Esophagus (tissue), 2 donors: ENCODE measurements at regions not wholly inside any gene's neighbourhood (a gene's known extent, or its start where the extent isn't known, plus 50 kb on each side); places are given as distances from the start of the nearest gene placed in this dataset.

Source experiments
- H3K27ac ChIP-seq, 2 donors: one replicate each; pipeline ENCODE4 v1.5.1; 2013; ENCODE audit warnings: low read depth in 2 of 2, mild to moderate bottlenecking in 2 of 2, inconsistent platforms in 1 of 2, low read length in 1 of 2, moderate library complexity in 1 of 2
- H3K27me3 ChIP-seq, 2 donors: one replicate each; pipeline ENCODE4 v1.6.1; 2013; ENCODE audit warnings: low read length in 2 of 2, control low read depth in 1 of 2, mild to moderate bottlenecking in 1 of 2; ENCODE audit not compliant: insufficient read depth in 2 of 2, control insufficient read depth in 1 of 2
- H3K36me3 ChIP-seq, 2 donors: one replicate each; pipeline ENCODE4 v1.6.1; 2013; ENCODE audit warnings: low read length in 1 of 2; ENCODE audit not compliant: control insufficient read depth in 2 of 2, insufficient read depth in 2 of 2
- H3K4me1 ChIP-seq, 2 donors: one replicate each; pipeline ENCODE4 v1.6.1; 2013; ENCODE audit warnings: low read length in 1 of 2; ENCODE audit not compliant: control insufficient read depth in 2 of 2, insufficient read depth in 2 of 2
- H3K4me3 ChIP-seq, 2 donors: one replicate each; pipeline ENCODE4 v1.5.1; 2013; ENCODE audit warnings: low read length in 2 of 2, mild to moderate bottlenecking in 2 of 2, low read depth in 1 of 2, moderate library complexity in 1 of 2
- H3K9me3 ChIP-seq, 2 donors: one replicate each; pipeline ENCODE4 v1.6.1; 2013; ENCODE audit warnings: mild to moderate bottlenecking in 2 of 2, low read depth in 1 of 2, low read length in 1 of 2, moderate library complexity in 1 of 2; ENCODE audit not compliant: control insufficient read depth in 2 of 2, insufficient read depth in 1 of 2
- WGBS, 2 donors: extraction: QIAGEN DNeasy Blood & Tissue Kit; methylation state at CpG; one replicate each; pipeline ENCODE4 v1.1.7; 2013; 5-methylcytosine and 5-hydroxymethylcytosine counted together
- donor health status: healthy with polysubstance abuse.
- donor health status: Bipolar disorder and iron deficiency.

GRCh38 chr12:108039794-108040193 is 89.3 kb upstream of the WSCD2 start:
- Histone ChIP-seq H3K4me1 (no peaks in the 10 kb centered on the region), H3K27me3 (no peaks in the 10 kb centered on the region), H3K4me3 (no peak overlapping the region), H3K36me3 (no peaks in the 10 kb centered on the region), H3K27ac (no peak overlapping the region), H3K9me3 (no peaks in the 10 kb centered on the region)
- WGBS, 2 donors = 74 to 80% methylated on average over 4 of the region's 4 CpGs

GRCh38 chr12:108040947-108041346 is 88.1 kb upstream of the WSCD2 start:
- WGBS, 2 donors = 64 to 65% methylated on average over 2 of the region's 2 CpGs
- Histone ChIP-seq H3K27ac (no peak overlapping the region), H3K4me3 (no peak overlapping the region), H3K9me3 (no peaks in the 10 kb centered on the region), H3K27me3 (no peaks in the 10 kb centered on the region), H3K36me3 (no peaks in the 10 kb centered on the region), H3K4me1 (no peaks in the 10 kb centered on the region)

- no peaks in the 10 kb centered on the region for H3K4me1 ChIP-seq
Measured at GRCh38 chr12:108043286-108043685, 85.8 kb upstream of the WSCD2 start.

GRCh38 chr12:108043750-108044533 is 85.1 kb upstream of the WSCD2 start:
- Histone ChIP-seq H3K9me3 (no peaks in the 10 kb centered on the region), H3K27me3 (no peaks in the 10 kb centered on the region), H3K4me1 (no peaks in the 10 kb centered on the region), H3K36me3 (no peaks in the 10 kb centered on the region), H3K27ac (no peak overlapping the region), H3K4me3 (no peak overlapping the region)
- WGBS, 2 donors = 73 to 74% methylated on average over 7 of the region's 7 CpGs

More at GRCh38 chr12:108043286-108043685, 85.8 kb upstream of the WSCD2 start:
- no peak overlapping the region for H3K27ac ChIP-seq
- no peaks in the 10 kb centered on the region for H3K27me3 ChIP-seq
- 23 to 25% methylated on average over 3 of the region's 3 CpGs for WGBS, 2 donors
- H3K4me3 ChIP-seq = no peak overlapping the region
- H3K9me3 ChIP-seq = no peaks in the 10 kb centered on the region
- no peaks in the 10 kb centered on the region for H3K36me3 ChIP-seq

GRCh38 chr12:108046135-108046534 is 83.0 kb upstream of the WSCD2 start:
- Histone ChIP-seq H3K27ac (no peak overlapping the region), H3K4me3 (no peak overlapping the region), H3K36me3 (no peaks in the 10 kb centered on the region), H3K27me3 (no peaks in the 10 kb centered on the region), H3K4me1 (no peaks in the 10 kb centered on the region), H3K9me3 (no peaks in the 10 kb centered on the region)
- 87% methylated on average over 10 of the region's 10 CpGs for WGBS, 2 donors

- 74 to 79% methylated on average over 12 of the region's 12 CpGs for WGBS, 2 donors
- Histone ChIP-seq H3K9me3 (no peaks in the 10 kb centered on the region), H3K36me3 (no peaks in the 10 kb centered on the region), H3K4me1 (no peaks in the 10 kb centered on the region), H3K27ac (no peak overlapping the region), H3K4me3 (no peak overlapping the region), H3K27me3 (no peaks in the 10 kb centered on the region)
Measured at GRCh38 chr12:108046650-108047049, 82.4 kb upstream of the WSCD2 start.

- Histone ChIP-seq H3K27me3 (no peaks in the 10 kb centered on the region), H3K27ac (no peak overlapping the region)
- 47 to 51% methylated on average over 5 of the region's 5 CpGs for WGBS, 2 donors
Measured at GRCh38 chr12:108047071-108047550, 82.0 kb upstream of the WSCD2 start.

GRCh38 chr12:108048686-108049085 is 80.4 kb upstream of the WSCD2 start:
- H3K4me3 ChIP-seq = no peak overlapping the region
- 67 to 72% methylated on average over 5 of the region's 5 CpGs for whole genome bisulfite sequencing, 2 donors
- H3K36me3 ChIP-seq = no peaks in the 10 kb centered on the region
- H3K27me3 ChIP-seq = no peaks in the 10 kb centered on the region
- no peak overlapping the region for H3K27ac ChIP-seq
- no peaks in the 10 kb centered on the region for H3K4me1 ChIP-seq
- peaks cover 0 to 4% of the 10 kb centered on the region in 2 donors for H3K9me3 ChIP-seq

More at GRCh38 chr12:108047071-108047550, 82.0 kb upstream of the WSCD2 start:
- no peaks in the 10 kb centered on the region for H3K9me3 ChIP-seq
- no peaks in the 10 kb centered on the region for H3K36me3 ChIP-seq
- H3K4me3 ChIP-seq = no peak overlapping the region
- no peaks in the 10 kb centered on the region for H3K4me1 ChIP-seq

- Histone ChIP-seq H3K4me3 (no peak overlapping the region), H3K4me1 (no peaks in the 10 kb centered on the region), H3K27me3 (no peaks in the 10 kb centered on the region), H3K9me3 (peaks cover 0 to 4% of the 10 kb centered on the region in 2 donors), H3K27ac (no peak overlapping the region), H3K36me3 (no peaks in the 10 kb centered on the region)
- 51 to 55% methylated on average over 5 of the region's 5 CpGs for WGBS, 2 donors
Measured at GRCh38 chr12:108050696-108051095, 78.4 kb upstream of the WSCD2 start.

GRCh38 chr12:108052260-108052659 is 76.8 kb upstream of the WSCD2 start:
- H3K4me1 ChIP-seq = no peaks in the 10 kb centered on the region
- H3K27me3 ChIP-seq = no peaks in the 10 kb centered on the region
- peaks cover 0 to 4% of the 10 kb centered on the region in 2 donors for H3K9me3 ChIP-seq
- no peaks in the 10 kb centered on the region for H3K36me3 ChIP-seq
- no peak overlapping the region for H3K4me3 ChIP-seq
- H3K27ac ChIP-seq = no peak overlapping the region
- 52 to 55% methylated on average over 5 of the region's 5 CpGs for WGBS, 2 donors
